ENCODE measurements at regions not wholly inside any gene's neighbourhood (a gene's known extent, or its start where the extent isn't known, plus 50 kb on each side); places are given as distances from the start of the nearest gene placed in this dataset.

- Histone ChIP-seq H3K4me2 (ENCODE audit: low read length) (no peak overlapping the region), H3K27ac (ENCODE audit: low read depth, low read length, poor library complexity, severe bottlenecking) (no peak overlapping the region), H3K9me3 (ENCODE audit: low read length) (no peaks in the 10 kb centered on the region), H3K36me3 (ENCODE audit: insufficient read depth, low read length) (no peaks in the 10 kb centered on the region), H3K79me2 (ENCODE audit: insufficient read depth, low read depth, low read length) (no peaks in the 10 kb centered on the region), H3K4me3 (ENCODE audit: low read depth, low read length, poor library complexity, severe bottlenecking) (no peak overlapping the region), H2AFZ (ENCODE audit: low read length) (no peak overlapping the region), H4K20me1 (ENCODE audit: insufficient read depth, low read length) (no peaks in the 10 kb centered on the region), H3K9me2 (ENCODE audit: insufficient read depth, low read length) (no peaks in the 10 kb centered on the region), H3K4me1 (ENCODE audit: insufficient read depth, low read length, poor library complexity, severe bottlenecking) (peaks cover 24% of the 10 kb centered on the region)
- CTCF ChIA-PET (ENCODE audit: unreplicated experiment) = no interaction called here
- no peak for TF ChIP-seq EZH2phosphoT487 (IDR thresholded peaks at IDR 0.05; ENCODE audit: borderline replicate concordance, low read depth, low read length)
- no peak for TF ChIP-seq CTCF (conservative IDR thresholded peaks at IDR 0.05; ENCODE audit: low read length)
- intact Hi-C loops (cut with micrococcal nuclease; ENCODE audit: unreplicated experiment) = no loop called here
- POLR2A ChIA-PET = interaction anchor here (0.5 kb wide), 1 partner anchor 487 kb away, joined by 3 read pairs; no protein-coding TSS in a partner anchor
- BruUV-seq (replicated peaks) = no TSS peak
- no peak for DNase-seq (ENCODE audit: low spot score)
Measured at GRCh38 chrX:15929194-15929593, 74.6 kb upstream of the AP1S2 start.

- H3K27ac ChIP-seq (ENCODE audit: low read depth, low read length, poor library complexity, severe bottlenecking) = no peak overlapping the region
- TF ChIP-seq EZH2phosphoT487 (IDR thresholded peaks at IDR 0.05; ENCODE audit: borderline replicate concordance, low read depth, low read length) (no peak), CTCF (conservative IDR thresholded peaks at IDR 0.05; ENCODE audit: low read length) (no peak)
- H3K4me3 ChIP-seq (ENCODE audit: low read depth, low read length, poor library complexity, severe bottlenecking) = no peak overlapping the region
- H3K36me3 ChIP-seq (ENCODE audit: insufficient read depth, low read length) = no peaks in the 10 kb centered on the region
- BruUV-seq (replicated peaks) = no TSS peak
- DNase-seq (ENCODE audit: low spot score) = no peak
- H4K20me1 ChIP-seq (ENCODE audit: insufficient read depth, low read length) = no peaks in the 10 kb centered on the region
- POLR2A ChIA-PET = no interaction called here
- no peaks in the 10 kb centered on the region for H3K9me2 ChIP-seq (ENCODE audit: insufficient read depth, low read length)
- CTCF ChIA-PET (ENCODE audit: unreplicated experiment) = no interaction called here
- H3K79me2 ChIP-seq (ENCODE audit: insufficient read depth, low read depth, low read length) = no peaks in the 10 kb centered on the region
- no peak overlapping the region for H2AFZ ChIP-seq (ENCODE audit: low read length)
- peaks cover 17% of the 10 kb centered on the region for H3K4me1 ChIP-seq (ENCODE audit: insufficient read depth, low read length, poor library complexity, severe bottlenecking)
- H3K9me3 ChIP-seq (ENCODE audit: low read length) = no peaks in the 10 kb centered on the region
- intact Hi-C loops (cut with micrococcal nuclease; ENCODE audit: unreplicated experiment) = no loop called here
- H3K4me2 ChIP-seq (ENCODE audit: low read length) = no peak overlapping the region
Measured at GRCh38 chrX:15926622-15927021, 72.0 kb upstream of the AP1S2 start.

- intact Hi-C loops (cut with micrococcal nuclease; ENCODE audit: unreplicated experiment) = no loop called here
- Histone ChIP-seq H3K27ac (ENCODE audit: low read depth, low read length, poor library complexity, severe bottlenecking) (no peak overlapping the region), H3K9me2 (ENCODE audit: insufficient read depth, low read length) (no peaks in the 10 kb centered on the region), H4K20me1 (ENCODE audit: insufficient read depth, low read length) (no peaks in the 10 kb centered on the region), H3K4me3 (ENCODE audit: low read depth, low read length, poor library complexity, severe bottlenecking) (no peak overlapping the region), H3K9me3 (ENCODE audit: low read length) (no peaks in the 10 kb centered on the region), H3K79me2 (ENCODE audit: insufficient read depth, low read depth, low read length) (no peaks in the 10 kb centered on the region), H3K4me2 (ENCODE audit: low read length) (no peak overlapping the region), H3K36me3 (ENCODE audit: insufficient read depth, low read length) (no peaks in the 10 kb centered on the region), H2AFZ (ENCODE audit: low read length) (no peak overlapping the region), H3K4me1 (ENCODE audit: insufficient read depth, low read length, poor library complexity, severe bottlenecking) (no peaks in the 10 kb centered on the region)
- CTCF ChIA-PET (ENCODE audit: unreplicated experiment) = no interaction called here
- TF ChIP-seq EZH2phosphoT487 (IDR thresholded peaks at IDR 0.05; ENCODE audit: borderline replicate concordance, low read depth, low read length) (no peak), CTCF (conservative IDR thresholded peaks at IDR 0.05; ENCODE audit: low read length) (no peak)
- no peak for DNase-seq (ENCODE audit: low spot score)
- POLR2A ChIA-PET = no interaction called here
- no TSS peak for BruUV-seq (replicated peaks)
Measured at GRCh38 chrX:15918003-15918402, 63.4 kb upstream of the AP1S2 start.
